Esophagus squamous epithelium (tissue), 4 donors: ENCODE measurements at regions not wholly inside any gene's neighbourhood (a gene's known extent, or its start where the extent isn't known, plus 50 kb on each side); places are given as distances from the start of the nearest gene placed in this dataset.

Source experiments
- CTCF ChIP-seq, 6 experiments: fragments of 450-650 bp in 4 of 6; fragments of 200-600 bp in 2 of 6; sonication (generic) in 2 of 6; IDR thresholded peaks; one replicate each; pipeline ENCODE4 v1.5.1; 2016 to 2019; ENCODE audit warnings: antibody characterized with exemption in 6 of 6, mild to moderate bottlenecking in 4 of 6, moderate library complexity in 4 of 6
- POLR2A ChIP-seq, 4 donors: fragments of 450-650 bp; IDR thresholded peaks; one replicate each; pipeline ENCODE4 v1.6.1; 2017; ENCODE audit warnings: antibody characterized with exemption in 4 of 4, mild to moderate bottlenecking in 4 of 4, moderate library complexity in 3 of 4

- no peak for TF ChIP-seq POLR2A (IDR thresholded peaks at IDR 0.05)
- no peak for TF ChIP-seq CTCF (IDR thresholded peaks at IDR 0.05)
Measured at GRCh38 chr2:236772220-236772837, 202.7 kb downstream of the ACKR3 start.
